NCI-H128 (cell line): ENCODE measurements at regions not wholly inside any gene's neighbourhood (a gene's known extent, or its start where the extent isn't known, plus 50 kb on each side); places are given as distances from the start of the nearest gene placed in this dataset.

Source experiments
- DNase-seq: peaks from one replicate; lab custom pipeline; 2025; ENCODE audit not compliant: unreplicated experiment; lab: John Stamatoyannopoulos, UW

DNA sequence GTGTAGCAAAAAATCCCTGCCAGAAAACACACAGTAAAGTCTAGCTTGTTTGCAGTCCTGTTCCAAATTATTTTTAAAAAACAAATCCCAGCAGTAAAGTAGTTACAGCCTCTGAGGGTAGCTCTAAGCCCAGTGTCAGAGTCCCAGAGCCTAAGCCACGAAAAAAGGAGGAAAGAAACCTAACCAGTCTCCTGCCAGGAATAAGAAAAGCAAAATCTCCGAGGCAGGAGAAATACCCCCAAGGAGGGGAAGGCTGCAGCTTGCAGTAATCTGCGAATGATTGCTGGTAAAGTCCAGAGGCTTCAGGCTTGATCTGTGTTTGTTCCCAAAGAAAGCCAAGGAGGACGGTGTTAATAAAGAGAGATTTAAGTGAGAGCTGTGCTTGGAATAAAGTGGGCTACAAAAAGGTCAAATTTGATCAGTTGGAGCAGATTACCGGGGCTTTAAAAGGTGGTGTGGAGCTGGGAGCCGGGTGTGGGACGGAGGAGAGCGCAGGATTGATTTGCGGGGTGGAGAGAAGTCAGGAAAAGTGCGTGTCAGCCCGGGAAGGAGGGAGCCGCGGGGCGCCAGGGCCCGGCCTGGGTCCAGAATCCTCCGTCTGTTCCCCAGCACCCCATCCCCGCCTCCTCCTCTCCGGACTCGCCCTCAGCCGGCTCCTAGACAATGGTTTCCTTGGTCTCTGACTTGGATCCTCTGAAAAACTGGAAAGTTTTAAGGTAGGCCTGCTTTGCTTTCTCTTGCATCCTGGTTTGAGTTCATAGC is 219.4 kb upstream of the CELF2 start:
- DNase-seq: no peak

DNA sequence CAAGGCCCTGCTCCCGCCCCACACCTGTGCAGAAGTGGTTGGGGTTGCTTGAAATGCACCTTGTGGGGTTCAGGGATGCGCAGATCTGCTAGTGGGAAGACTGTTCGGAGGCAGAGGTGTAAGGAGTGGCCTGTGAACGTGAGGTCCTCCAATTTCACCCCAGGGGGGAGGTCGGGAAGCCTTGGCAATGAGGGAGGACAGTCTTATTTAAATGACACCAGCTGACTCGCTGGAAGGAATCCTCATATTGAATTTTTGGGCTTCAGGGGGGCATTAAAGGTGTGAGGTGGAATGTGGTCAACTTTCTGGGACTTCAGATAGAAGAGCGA is 218.8 kb upstream of the CELF2 start:
- no peak for DNase-seq

DNA sequence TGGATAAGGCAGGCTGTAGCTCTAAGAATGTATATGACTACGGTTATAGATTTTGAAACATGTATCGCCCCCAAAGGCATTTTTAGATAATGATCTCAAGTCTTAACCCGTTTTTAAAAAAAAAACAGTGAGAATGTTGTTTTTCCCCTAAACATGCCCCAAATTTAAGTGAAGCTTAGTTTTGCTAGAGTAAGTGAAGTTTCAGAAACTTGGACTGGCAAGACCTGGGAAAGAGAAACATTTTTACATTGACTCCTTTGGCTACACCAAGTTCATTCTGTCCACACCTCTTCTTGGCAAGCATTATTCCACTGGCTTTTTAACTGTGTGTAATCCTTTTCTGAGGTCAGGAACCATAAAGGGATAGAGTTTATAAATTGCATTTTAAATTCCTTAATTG is 216.7 kb upstream of the CELF2 start:
- DNase-seq: no peak

DNA sequence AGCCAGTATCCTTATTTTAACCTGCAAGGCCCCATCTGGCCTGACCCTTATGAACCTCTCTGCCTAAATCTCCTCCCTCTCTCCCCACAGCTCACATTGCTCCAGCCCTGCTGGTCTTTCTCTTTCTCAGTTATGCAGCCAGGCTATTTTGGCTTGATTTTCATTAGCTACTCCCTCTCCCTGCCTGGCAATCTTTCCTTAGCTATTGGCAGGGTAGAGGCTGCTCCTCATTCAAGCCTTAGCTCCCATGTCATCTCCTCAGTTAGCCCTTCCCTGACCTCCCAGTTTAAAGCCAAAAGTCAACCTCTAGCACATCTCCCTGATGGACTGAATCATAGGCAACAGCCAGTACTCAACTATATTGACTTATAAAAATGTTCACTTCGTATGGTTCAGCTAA is 214.4 kb upstream of the CELF2 start:
- no peak for DNase-seq

DNA sequence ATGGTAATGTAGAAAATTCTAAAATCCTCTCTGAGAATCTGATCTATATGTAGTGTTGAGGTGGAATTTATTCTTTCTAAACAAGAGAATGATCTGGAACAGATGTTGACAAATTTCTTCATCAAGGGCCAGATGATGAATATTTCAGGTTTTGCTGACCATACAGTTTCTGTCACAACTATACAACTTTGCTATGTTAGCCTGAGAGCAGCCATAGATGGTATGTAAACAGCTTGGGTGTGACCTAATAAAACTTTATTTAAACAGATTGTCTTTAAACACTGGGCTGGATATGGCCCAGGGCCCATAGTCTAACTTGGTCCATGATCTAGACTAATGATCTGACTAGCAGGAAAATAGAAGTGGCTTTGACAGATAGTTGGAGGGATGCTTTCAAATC is 213.6 kb upstream of the CELF2 start:
- no peak for DNase-seq

DNA sequence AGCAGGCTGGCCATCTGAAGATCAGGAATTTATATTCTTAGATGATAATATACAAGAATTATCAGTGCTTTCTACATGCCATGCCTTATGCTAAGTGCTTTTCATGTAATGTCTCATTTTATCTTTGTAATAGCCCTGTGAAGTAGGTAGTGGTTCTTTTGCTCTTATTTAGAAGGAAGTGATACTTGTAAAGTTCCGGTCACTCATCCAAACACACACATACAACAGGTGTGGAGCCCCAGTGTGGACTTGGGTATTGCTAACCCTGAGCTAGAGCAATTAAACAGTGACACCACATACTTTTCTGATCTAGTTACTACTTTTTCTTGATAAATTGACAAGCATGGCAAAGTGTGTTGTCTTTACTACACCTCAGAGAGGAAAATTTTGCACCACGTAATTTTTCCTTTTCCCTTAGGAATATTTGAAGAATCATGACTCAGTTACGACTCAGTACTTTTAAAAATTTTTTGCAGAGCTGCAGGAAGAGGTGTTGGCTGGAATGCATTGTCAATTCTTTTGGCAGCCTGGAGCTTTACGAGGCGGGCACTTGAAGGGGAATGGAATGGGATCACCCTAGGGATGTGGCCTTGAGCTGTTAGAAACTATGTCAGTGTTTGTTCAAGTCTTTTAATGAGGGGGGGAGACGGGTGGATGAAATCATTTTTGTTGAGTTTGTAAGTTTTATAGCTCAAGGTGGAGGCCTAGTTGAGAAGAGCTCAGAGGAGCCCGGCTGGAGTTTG is 212.5 kb upstream of the CELF2 start:
- DNase-seq: no peak

DNA sequence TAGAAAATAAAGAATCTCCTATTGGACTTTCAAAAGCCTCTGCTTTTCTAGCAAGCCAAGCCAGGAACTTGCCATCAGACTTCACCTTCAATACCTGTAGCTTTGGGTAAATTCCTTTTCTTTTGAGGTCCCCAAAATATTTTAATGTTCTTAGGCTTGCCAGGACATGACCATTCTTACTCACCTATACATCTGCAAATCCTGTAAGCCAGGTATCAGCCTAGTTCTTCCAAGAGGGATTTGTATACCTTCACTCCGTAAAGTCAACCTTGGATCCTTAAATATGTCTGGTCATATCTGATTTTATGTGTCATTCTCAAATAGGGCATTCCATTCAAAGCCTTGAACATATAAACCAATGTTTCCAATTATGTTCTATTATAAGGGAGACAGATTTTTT is 210.6 kb upstream of the CELF2 start:
- no peak for DNase-seq

DNA sequence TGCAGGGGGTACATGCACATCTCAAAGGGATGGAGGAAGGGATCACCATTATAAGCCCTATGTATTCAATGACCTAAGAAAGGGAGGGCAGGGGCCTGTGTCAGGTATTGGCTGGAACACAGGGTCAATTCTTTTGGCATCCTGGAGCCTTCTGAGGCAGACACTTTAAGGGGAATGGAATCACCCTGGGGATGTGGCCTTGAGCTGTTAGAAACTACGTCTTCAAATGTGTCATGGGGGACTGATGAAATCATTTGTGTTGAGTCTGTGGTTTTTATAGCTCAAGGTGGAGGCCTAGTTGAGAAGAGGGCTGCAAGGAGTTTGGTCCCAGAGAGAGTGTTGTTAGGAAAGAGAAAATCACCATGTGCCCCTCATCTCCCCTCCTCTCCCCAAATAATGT is 206.1 kb upstream of the CELF2 start:
- DNase-seq: no peak

DNA sequence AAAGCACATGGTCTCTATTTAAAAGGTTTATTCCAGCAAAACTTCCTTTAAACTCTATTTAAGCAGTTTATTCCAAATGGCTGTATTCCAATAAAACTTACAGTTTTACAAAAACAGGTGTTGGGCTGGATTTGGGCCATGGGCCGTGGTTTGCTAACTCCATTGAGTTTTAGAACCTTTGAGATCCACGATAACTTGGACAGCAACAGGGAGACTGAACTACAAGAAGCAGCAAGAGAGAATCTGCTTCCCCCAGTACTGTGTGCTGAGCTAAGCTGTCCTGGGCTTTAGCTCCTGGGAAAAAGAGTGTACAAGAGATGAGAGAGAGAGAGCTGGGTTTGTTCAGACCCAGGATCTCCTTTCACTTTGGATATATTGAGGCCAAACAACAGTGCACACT is 204.0 kb upstream of the CELF2 start:
- no peak for DNase-seq

DNA sequence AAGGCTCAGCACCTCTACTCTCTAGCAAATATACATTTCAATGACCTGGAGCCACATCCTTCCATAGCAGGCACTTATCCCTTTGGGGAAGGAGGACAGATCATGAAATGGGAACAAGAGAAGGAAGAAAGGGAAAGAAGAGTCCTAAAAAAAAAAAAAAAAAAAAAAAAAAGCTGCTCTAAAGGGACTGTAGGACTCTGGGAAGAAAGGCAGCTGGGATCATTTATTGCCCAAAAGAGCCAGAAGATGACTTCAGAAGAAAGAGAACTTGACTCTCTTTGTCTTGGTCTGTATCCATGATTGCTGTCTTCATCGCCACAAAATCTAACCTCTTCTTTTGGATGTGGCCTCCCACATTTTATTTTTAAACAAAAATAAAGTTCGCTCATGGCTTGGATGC is 203.6 kb upstream of the CELF2 start:
- DNase-seq: no peak

DNA sequence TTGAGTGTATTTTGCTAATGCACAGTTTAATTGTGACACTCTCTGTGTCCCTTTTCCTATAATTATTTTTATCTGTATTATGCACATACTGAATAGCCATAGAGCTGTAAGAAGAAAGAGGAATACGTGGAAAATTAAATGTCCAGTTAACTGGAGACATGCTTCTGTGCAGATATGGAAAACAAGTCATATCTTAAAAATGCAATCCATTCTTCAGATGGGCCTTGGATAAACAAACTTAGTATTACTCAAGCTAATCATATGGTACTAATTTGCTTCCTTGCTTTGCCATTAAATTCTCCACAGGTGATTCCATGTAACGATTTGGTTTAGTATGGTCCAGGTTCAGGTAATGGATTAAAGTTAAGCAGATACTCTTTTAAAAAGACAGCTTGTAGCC is 201.2 kb upstream of the CELF2 start:
- DNase-seq: no peak

DNA sequence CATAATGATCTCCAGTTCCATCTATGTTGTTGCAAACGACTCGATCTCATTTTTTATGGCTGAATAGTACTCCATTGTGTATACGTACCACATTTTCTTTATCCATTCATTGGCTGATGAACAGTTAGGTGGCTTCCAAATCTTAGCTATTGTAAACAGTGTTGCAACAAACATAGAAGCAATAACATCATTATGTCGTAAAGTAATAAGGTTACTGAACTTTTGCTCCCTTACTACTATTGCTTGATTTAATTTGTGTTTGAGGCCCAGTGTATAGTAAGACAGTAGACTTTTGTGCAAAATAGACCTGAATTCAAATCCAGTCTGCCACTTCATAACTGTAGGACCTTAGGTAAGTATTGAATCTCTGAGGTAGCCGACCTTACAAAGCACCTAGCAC is 200.1 kb upstream of the CELF2 start:
- DNase-seq: no peak

DNA sequence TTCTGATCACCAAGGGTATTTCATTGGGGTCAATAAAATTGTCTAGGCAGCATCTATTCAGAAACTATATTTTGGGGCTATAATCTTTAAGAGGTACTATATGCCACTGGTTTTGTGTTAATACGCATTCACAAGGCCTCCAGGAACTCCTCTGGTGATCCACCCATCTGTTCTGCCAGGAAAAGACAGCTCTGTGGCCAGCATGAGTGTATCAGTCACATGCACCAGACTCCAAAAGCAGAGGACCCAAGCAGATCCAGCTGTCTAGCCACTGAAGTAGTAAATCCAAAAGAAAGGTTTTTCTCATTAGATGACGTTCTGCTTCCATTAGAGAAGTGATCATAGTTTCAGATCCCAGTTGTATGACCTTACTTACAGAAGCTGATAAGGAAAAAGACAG is 199.6 kb upstream of the CELF2 start:
- DNase-seq: no peak

DNA sequence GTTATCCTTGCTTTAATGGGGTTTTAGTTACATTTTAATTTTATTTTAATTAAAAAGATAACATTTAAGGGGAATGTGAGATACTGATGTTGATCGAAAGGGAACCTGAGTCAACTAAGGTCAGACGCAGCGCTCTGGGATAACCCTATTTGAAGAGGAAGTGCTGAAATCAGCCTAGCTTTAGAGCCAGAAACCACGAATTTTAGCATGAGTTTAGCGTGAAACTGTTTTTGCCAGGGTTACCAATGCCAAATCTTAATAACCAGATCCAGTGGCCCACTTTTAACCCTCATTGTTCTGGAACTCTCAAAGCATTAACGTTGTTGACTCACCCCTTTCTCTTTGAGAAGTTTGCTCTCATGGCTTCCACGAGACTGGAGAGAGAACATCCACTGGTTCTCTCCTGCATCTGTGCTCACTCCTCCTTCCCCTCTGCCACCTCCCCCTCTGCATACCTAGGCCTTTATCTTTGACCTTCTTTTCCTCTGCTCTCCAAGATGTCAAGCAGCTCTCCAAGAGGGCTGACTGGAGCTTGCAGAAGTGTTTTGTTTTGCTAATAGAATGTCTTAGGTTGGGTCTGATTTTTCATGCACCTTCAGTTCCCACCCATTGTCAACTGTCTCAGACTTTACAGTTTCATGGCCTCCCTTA is 198.3 kb upstream of the CELF2 start:
- DNase-seq: no peak

DNA sequence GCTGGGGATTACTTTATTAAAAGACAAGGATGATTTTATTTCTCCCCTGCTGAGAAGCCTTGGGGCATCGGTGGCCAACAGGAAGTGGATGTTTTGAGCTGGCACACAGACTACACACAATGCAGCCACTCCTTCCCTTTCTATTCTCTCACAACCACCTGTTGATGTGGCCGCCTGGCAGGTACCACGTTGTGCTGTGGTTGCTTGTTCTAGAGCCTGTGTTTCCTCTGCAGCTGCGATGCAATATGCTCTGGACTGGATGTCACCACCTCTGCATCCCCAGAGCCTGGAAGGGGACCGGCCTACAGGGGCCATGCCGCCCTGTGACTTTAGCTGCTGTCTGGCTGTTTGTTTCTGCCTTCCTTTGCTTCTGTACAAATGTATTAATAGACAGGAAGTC is 195.7 kb upstream of the CELF2 start:
- no peak for DNase-seq

DNA sequence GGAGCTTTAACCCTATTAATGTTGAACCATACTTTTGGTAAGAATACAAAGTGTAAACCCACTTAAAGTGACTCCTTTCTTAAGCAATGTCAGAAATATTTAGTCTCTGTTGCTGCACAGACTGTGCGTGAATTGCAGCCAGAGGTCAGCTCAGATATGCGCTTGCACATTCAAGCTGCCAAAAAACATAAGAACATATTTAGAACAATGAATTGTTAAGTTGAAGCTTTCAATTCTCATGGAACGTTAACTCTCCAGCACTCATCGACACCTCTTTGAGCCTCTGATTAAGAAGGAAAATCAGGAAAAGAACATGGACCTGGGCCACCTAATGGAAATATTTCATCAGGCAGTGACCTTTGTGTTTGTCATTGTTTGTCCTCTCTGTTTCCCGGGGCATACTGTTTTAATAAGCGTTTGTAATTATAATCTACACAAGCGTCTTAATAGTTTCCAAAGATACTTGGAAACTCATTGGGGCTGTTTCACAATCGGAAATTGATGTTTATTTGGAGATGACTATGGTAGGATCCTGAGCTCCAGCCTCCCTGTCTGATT is 193.0 kb upstream of the CELF2 start:
- no peak for DNase-seq

DNA sequence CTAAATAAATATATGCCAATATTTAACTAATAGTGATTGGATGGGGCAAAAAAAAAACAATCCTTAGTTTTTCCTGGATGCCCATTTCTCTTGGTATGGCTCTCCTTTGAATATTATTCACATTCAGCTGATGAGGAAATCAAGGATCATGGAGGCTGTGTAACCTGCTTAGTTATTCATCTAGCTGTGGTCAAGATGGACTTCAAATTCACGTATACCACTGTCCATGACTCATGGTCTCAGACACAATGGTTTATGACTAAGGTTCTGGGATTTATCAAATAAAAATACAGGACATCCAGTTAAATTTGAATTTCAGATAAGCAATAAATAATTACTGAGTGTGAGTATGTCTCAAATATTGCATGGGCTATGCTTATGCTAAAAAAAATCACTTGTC is 191.5 kb upstream of the CELF2 start:
- no peak for DNase-seq

DNA sequence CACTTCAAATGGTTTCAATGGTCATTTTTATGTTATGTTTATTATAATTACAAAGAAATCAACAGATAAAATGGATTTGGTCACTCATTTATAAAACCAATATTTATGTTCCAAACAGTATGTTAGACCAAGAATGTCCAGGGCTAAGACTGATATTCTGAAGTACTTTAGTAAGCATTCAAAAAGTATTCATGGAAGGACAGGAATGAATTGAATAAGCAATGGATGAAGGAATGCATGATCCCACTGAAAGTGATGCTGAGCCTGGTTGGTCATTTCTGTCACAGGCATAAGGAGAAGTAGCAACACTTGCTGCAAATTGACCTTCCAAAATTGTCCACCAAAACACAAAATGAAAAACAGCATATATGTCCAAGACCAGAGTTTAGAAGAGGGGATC is 189.0 kb upstream of the CELF2 start:
- no peak for DNase-seq

DNA sequence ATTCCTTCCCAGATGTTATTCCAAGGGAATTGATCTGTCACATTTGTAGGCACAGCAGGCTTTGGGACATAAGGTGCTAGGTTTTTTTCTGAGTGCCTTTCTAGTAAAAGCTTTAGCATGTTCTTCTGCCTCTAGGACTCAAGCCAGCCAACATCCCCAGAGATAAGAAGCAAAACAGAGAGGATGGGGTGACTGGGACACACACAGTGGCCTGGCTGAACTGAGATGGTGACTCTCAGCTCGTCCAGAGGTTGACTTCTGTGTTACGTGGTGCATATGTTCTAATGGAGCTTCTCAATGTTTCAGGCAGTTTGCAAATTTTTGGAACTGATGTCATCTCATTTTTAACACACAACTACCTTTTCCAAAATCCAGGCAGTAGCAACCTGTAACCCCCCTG is 188.1 kb upstream of the CELF2 start:
- DNase-seq: no peak

DNA sequence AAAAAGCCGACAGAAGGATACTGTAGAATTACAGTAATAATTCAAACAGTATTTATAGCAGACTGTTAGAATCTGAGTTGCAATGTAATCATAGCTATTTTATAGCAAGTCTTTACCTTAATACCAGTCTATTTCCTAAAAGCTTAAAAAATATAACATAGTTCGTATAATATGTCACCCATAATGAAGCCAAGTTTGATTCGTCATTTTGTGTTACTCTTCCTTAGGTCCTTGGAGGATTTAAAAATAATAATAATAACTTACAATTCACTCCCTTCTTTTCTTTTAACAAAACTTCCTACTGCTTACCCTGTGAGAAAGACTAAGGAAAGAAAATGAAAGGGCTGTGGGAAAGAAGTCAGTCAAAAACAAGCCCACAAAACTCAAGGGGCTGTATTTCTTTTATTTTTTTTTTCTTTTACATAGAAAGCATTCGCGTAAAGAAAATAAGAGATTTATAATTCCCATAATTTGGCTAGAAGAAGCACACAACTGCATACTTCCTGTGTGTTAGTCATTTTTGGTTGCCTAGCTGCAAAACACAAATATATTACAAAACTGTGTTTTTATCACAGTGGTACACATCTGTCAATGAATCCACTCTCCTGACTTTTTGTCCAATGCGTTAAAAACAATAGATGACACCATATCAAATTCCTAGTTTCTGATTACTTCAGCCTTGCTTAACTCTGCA is 187.2 kb upstream of the CELF2 start:
- DNase-seq: no peak

DNA sequence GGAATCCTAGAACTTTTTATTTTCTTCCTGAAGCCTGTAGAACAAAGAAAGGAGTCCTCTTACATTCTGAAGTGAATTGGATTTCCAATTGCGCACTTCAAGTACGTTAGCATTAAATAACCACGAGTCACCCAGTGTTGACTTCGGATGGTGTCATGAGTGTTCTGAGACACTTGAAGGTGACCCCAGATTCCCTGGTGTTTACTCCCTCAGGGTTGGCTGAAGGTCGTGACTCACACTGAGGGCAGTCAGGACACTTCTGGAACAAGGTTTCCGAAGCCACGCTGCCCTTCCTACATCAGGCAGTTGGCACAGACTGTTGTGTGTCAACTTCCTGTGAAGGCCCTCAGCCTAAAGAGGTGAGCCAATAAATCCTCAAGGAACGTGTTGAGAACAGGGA is 186.6 kb upstream of the CELF2 start:
- no peak for DNase-seq

DNA sequence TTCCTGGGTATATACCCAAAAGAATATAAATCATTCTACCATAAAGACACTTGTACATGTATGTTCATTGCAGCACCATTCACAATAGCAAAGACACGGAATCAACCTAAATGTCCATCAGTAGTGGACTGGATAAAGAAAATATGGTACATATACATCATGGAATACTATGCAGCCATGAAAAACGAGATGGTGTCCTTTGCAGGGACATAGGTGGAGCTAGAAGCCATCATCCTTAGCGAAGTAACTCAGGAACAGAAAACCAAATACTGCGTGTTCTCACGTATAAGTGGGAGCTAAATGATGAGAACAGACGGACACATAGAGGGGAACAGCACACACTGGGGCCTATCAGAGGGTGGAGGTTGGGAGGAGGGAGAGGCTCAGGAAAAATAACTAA is 183.7 kb upstream of the CELF2 start:
- no peak for DNase-seq
